HG02623 (cell line): ENCODE measurements at regions not wholly inside any gene's neighbourhood (a gene's known extent, or its start where the extent isn't known, plus 50 kb on each side); places are given as distances from the start of the nearest gene placed in this dataset.
A peak's percentile ranks its signal among the peaks of the same experiment; 100 is the strongest.

ENCODE experiments used
- ATAC-seq: cut with Tn5 transposase; IDR thresholded peaks from one replicate; pipeline ENCODE4 v1.9.1; 2021; ENCODE audit warnings: moderate library complexity; ENCODE audit not compliant: unreplicated experiment

DNA sequence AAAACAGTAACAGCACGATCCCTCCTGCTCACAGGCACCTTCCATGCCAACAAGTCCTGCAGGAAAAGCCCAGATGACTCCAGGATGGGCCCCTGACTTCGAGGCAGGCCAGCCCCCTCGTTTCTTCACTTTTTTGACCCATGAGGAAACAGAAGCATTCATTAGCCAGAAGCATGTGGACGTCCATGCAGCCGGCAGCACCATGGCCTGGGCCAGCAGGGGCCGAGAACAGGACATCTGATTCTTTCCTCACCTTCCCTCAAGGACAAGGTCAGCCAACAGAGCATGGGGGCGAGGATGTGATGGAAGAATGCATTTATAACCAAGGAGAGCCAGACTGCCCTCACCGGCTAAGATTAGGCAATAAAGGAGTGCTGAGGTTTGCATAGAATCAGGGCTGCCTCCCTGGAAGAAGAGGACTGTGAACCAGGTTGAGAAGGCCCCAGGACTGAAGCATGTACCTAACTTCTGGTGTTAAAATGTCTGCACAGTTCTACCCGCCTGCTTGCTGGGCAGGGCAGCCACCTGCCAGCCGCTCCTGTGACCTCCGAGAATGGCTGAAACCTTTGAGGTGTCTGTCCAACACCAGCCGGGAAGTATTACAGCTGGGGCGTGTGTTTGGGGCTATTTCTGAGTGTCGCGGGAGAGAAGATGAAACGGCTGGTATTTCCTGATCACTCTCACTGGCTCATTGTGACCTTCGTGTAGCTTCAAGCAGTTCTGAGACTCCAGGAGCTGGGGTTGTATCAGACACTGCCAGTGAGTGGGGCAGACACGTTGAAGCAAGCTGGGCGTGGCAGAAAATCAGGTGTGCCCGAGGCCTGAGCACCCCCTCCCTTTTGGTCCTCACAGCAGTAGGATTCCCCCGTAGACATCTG, 94.0 kb upstream of the TNRC6C start:
- no peak for ATAC-seq

GRCh38 chr17:77865112-77865611, 93.3 kb upstream of the TNRC6C start:
- no peak for ATAC-seq

- ATAC-seq: no peak
These were observed 92.8 kb upstream of the TNRC6C start for GRCh38 chr17:77865716-77866115.

DNA sequence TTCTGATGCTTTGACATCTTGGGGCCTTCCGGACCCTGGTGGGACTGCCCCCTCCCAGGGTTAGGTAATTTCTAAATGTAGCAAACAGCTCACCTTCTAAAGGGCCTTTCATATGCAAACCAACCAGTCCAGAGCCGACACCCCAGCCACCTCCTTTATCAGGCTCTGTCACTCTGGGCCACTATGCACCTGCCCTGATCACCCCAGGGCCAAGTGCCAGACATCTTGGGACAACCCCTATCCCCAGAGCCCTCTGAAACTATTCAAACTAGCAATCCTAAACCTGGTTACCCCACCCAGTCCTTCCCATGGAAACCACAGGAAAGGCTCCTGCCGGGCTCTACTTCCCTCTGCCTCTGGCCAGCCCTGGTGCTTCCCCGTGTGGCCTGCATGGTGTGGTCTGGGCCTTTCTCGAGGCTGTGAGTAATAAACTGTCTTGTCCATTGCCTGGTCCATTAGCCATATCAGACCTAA, 91.2 kb upstream of the TNRC6C start:
- ATAC-seq: no peak

DNA sequence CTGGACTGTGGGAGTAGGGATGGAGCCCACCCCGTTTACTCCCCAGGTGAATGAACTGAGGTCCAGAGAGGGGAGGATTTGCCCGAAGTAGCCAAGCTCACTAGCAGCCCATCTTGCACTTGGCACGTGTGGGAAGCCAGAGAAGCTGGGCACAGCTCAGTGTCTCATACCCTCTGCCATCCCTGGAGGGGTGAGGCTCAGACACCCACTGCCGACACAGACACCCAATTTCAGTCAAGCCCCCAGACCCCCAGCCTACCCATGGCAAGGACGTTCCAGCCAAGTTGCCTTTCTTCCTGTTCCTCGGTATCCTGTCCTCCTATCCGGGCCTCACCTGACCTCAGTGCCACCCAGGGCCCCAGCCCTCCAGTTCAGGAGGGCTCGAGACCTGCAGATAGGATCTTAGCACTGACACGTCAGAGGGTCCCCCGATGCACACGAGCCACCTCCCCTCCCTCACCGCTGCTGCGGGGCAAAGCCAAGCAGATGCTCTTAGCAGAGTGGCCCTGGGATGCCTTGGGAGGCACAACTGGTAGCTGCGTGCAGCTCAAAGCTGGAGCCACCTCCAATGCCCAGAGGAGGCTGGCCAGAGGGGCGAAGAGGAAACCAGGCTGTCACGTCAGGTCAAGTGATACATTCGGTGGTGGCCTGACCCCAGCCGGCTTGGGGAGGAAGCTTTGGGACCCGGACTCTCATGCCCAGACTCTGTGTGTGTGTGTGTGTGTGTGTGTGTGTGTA, 90.4 kb upstream of the TNRC6C start:
- no peak for ATAC-seq

GRCh38 chr17:77869041-77869599, 89.4 kb upstream of the TNRC6C start:
- no peak for ATAC-seq

DNA sequence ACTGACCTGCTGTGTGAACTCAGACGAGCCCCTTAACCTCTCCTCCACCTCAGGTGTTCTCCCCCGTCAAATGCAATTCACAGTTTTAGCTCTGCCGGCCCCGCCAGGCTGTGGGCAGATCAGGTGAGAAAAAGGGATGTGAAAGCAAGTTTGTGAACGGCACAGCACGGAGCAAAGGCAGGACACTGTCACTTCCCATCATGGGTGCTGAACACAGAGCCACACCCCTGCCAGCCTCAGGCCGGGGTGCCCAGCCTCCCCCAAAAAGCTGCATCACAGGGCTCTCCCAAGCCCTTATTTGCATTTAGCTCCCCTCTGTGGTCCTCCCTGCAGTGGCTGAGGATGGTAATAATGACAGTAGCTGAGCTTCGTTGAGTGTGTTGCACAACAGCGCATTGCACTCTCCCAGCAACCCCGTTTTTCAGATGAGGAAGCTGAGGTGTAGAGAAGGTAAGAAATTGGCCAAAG, 88.8 kb upstream of the TNRC6C start:
- ATAC-seq: peak; percentile 68

- ATAC-seq: no peak
These were observed 86.3 kb upstream of the TNRC6C start for GRCh38 chr17:77872199-77872598.

DNA sequence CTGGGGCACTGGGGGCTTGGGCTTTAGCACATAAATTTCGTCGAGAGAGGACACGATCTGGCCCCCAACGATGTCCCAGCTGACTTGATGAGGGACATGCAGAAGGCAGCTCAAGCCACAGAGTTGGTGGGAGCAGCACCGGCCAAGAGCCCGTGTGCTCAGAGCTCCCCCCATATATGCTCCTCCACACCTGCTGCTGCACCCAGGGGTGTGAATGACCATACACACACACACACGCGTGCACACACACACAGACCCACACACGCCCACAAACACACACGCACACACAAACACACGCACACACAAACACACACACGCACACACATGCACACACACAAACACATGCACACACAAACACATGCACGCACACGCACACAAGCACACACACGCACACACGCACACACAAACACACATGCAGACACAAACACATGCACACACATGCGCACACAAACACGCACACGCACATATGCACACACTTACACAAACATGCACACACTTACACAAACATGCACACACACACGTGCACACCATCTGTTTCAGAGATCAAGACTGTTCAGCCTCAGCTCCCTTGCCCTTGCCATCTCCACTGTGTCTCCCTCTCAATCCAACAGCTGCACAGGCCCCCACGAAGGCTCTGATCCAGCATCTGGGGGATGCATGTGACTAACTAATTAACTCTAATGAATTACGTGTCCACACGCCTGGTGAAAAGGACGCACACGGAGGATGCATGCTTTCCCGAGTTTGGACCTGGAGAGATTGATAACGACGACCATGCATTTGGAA, 85.6 kb upstream of the TNRC6C start:
- ATAC-seq: no peak

- no peak for ATAC-seq
These were observed 84.8 kb upstream of the TNRC6C start for GRCh38 chr17:77873500-77874302.

- no peak for ATAC-seq
These were observed 84.0 kb upstream of the TNRC6C start for GRCh38 chr17:77874303-77875050.

GRCh38 chr17:77875051-77875780, 83.3 kb upstream of the TNRC6C start:
- no peak for ATAC-seq

DNA sequence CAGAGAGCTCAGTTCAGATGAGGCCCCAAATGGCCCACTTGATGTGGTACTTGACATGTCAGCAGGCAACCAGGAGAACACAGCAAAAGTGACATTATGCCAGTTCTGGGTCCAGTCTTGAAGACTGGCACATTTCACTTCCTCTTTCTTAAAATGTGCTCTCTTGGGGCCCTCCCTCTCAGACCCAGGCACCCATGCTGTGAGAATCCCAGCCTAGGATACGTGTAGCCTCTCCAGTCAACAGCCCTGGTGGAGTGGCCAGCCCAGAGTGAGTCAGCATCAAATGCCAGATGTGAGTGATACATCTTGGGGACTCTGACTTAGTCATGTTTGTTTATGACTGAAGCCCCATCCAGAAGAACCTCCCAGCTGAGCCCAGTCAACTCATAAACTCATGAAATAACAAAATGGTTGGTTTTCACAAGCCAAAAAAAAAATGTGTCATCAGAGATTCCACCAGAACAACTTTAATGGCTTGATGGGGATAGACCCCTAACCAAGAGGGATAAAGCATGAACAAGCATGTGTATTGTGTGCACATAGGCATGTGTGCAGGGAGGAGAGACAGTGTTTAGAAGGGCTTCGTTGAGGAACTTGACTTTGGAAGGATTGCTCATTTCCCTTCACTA, 82.5 kb upstream of the TNRC6C start:
- no peak for ATAC-seq

DNA sequence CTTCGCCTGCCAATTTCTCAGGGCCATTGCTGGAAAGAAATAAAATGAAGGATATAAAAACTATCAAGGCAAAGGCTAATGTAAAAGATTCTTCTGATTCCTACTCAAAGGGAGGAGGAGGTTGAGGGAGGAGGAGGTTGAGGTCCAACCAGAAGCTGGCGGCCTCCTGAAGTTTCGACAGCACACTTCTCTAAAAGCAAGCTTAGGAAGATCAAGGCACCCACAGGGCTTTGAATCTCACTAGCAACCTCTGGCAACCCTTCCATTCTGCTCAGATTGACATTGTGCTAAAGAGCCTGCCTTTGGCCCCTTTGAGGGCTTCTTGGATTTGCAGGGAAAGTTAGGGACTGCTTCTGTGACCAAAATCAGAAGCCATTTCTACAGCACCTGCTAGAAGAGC, 81.5 kb upstream of the TNRC6C start:
- no peak for ATAC-seq

DNA sequence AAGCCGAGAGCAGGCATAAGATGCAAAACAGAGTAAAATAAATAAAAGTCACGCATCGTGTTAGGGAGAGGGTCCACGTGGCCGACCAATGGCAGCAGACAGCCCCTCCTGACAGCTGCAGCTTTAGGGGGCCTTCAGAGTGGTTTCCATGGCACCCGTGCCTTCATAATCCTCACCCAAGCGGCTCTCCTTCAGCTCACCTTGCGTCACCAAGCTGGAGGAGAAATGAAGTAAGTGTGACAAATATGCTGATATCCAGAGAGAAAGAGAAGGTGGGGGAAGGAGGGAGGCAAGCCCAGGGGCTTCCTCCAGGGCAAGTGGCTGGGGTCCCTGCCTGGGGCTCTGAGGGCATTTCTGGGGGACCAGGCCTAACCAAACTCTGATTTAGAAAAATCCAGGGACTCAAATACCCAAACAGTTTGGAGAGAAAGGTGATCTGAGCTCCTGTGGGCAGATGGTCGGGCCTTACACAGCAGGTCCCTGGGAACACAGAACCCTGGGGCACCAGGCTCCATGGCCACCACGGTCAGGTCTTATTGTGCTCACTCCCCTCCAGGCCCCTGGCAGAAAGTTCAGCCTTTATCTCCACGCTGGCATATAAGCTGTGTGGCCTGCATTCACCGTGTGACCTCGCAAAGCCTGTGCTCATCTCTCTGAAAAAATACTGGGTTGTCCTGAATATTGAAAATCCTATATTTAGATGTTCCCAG, 80.7 kb upstream of the TNRC6C start:
- no peak for ATAC-seq

DNA sequence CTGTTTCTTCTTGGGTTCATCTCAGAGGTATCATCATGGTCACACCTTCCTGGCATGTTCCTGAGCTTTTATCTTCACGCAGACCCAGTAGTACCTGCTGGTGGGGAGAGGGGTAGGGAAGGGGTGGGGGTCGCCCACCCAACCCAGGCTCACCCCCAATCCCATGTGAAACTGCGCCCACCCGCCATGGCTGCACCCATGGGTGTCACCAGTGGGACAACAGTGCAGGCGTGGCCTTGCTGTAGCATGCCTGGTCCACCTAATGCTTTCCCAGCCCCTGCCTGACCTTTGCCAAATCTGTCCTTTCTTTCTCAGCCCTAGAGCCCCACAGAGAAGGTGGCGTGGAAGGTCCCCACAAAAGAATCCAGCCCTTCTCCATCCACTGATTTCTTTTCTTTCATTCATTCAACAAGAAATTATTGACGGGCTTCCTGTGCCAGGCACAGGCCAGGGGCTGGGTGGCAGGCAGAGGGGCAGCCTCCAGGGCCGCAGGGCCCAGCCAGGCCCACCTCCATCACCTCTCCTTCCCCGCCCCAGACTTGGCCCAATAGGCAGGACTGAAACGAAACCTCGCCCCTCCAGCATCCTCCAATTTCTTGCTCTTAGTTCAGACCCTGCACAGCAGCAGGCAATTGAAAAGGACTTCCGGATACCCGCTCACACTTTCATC, 79.1 kb upstream of the TNRC6C start:
- ATAC-seq: no peak

DNA sequence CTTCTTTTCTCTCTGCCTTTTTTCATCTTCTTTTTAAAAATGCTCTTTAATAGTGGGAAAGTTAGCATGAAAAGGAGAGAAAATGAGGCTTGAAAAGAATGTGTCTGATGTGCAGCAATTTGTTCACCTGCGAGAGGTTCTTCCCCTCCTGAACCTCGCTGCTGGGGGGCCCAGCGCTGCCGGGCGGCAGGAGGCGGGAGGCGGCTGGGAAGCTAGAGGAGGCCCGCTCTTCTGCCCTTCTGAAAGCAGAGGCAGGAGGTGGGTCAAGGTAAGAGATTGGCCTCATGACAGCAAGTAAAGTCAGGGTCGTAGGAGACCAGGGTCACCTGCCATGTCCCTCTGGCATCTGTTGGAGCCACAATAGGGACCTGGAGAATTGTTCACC, 78.6 kb upstream of the TNRC6C start:
- no peak for ATAC-seq
